HG03521 (cell line): ENCODE measurements at regions not wholly inside any gene's neighbourhood (a gene's known extent, or its start where the extent isn't known, plus 50 kb on each side); places are given as distances from the start of the nearest gene placed in this dataset.
A peak's percentile ranks its signal among the peaks of the same experiment; 100 is the strongest.
"Not testable (repeated sequence)": the region's sequence is repeated elsewhere in the genome, so short reads cannot be mapped to it uniquely, and the experiment has no call there.

ENCODE experiments used
- ATAC-seq: cut with Tn5 transposase; IDR thresholded peaks from one replicate; pipeline ENCODE4 v1.9.1; 2021; ENCODE audit warnings: mild to moderate bottlenecking, moderate library complexity; ENCODE audit not compliant: unreplicated experiment

DNA sequence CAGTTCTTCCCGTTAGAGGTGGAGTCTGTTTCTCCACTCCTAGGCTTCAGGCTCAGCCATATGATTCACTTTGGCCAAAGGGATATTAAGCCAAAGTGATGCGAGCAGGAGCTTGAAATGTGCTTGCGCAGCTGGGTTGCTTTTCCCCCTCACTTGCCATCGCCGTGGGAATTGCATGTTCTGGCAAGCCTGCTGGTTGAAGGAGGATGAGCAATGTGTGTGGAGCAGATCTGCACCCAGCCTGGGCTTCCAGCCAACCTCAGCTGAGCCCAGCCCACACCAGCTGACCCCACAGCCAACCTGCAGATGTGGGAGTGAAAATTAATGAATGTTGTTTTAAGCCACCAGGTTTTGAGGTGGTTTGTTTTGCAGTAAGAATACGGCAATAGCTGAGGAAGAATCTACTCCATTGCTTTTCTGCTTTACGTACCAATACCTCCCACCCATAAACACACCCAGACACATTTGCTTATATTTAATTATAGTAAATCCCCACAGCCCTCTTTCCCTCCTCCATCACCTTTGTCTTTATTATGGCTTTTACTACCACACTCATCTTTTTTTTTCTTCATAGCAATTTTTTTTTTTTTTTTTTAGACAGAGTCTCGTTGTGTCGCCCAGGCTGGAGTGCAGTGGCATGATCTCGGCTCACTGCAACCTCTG is 132.8 kb upstream of the FUNDC1 start:
- ATAC-seq, result no peak

DNA sequence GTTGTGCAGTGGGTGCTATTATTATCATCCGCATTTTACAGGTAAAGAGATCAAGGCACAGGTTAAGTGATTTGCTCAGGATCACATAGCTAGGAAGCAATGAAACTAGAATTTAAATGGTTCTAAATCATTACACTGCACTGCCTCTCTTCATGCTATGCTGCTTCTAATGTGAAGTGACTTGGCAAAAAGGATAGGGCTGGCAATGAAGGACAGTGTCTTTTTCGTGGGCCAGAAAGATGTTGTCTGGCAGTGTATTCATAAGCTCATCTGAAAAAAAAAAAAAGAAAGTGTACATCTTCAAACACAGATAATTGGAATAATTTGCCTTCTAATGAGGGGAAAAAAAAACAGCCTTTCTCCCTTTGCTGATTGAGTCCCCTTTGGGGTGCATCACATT is 132.2 kb upstream of the FUNDC1 start:
- no peak for ATAC-seq

DNA sequence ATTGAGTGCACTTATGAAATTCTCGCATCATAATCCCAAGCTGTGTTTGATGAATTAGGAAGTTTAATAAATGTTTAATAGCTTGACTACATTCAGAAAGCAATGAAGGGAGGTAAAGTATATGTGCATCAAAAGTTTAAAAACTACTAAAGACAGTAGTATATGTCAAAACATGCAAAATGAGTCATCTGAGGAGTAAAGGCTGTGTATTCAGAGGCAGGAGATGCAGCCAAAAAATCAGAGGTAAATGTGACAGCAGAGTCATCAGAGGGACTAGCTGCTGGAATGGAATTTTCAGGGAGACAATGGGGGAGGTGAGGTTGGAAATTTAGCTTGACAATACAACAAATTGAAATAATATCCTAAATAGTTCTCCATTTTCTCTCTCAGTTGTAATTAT is 127.0 kb upstream of the FUNDC1 start:
- no peak for ATAC-seq

DNA sequence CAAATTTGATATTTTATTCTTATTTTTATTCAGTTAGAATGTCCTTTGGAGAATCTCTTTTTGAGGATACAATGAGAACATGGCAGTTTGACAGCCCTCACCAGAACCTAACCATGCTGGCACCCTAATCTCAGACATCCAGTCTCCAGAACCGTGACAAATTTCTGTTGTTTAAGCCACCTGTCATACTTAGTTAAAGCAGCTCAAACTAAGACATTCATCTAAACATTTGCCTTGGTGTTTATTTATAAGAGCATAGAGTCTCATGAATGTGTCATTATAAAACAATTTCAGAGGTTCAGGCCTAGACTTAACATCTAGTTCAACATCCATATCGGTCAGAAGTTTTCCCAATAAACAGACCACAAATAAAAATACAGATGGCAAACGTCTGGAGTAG is 125.1 kb upstream of the FUNDC1 start:
- ATAC-seq, result no peak

DNA sequence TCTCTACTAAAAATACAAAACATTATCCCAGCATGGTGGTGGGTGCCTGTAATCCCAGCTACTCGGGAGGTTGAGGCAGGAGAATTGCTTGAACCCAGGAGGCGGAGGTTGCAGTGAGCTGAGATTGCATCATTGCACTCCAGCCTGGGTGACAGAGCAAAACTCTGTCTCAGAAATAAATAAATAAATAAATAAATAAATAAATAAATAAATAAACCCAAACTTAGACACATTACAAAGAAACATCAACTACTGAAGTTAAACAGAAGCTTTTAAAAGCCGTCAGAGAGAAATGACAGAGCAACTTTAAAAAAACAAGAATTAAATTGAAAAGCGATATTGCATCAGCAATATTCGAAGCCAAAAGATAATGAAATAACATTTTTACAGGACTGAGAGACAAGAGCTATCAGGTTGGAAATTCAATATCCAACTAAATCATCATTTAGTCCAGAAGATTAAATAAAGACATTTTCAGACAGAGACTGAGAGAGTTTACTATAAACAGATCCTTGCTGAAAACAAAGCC is 115.1 kb upstream of the FUNDC1 start:
- not testable (repeated sequence) for ATAC-seq

DNA sequence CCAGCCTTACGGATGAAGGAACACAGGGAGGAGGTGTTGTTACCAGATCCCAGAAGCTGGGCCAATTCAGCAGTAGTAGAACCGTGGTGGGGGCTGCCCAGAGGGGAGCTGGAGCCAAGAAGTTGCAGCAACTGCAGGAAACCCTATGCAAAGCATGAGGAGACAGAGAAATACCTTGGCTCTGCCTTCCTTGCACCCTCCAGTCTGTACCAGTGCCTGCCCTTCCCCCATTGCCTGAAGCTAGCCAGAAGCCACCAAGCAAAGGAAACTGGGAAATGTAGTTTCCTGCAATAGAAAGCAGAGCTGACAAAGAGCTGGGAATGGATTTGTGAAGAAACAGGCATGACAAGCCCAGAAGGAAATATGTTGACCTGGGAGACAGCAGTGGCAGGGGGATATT is 108.7 kb upstream of the FUNDC1 start:
- no peak for ATAC-seq

DNA sequence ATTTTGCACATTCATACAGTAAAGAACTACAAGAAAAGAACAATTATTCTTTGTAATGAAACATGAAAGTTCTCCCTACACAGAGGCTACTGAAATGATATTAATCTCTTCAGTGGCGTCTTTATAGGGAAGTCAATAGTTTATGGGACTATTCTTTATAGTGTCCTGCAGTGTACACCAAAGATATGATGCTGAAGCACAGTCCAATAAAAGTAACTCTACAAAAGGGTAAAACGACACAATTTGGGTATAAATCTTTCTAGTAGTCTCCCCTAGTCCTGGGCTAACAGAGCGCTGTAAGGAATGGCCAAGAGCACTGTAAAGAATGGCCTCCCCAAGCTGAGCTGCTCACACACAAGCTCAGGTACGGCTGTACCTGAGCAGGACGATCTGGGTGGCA is 101.1 kb upstream of the FUNDC1 start:
- no peak for ATAC-seq

DNA sequence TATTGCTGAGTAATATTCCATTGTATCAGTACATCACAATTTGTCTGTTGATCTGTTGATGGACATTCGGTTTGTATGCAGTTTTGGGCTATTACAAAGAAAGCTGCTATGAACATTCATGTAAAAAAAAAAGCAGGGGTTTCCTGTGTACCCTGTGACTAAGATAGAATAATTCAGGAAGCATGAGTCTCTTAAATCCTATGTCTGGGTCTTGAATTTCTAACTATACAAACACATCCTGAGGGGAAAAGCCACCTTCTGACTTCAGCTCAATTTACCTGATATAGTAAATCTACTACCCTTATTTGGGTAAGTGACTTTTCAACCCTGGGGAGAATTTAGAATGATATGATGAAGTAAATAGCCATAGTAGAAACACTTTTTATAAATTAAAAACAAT is 94.6 kb upstream of the FUNDC1 start:
- no peak for ATAC-seq

DNA sequence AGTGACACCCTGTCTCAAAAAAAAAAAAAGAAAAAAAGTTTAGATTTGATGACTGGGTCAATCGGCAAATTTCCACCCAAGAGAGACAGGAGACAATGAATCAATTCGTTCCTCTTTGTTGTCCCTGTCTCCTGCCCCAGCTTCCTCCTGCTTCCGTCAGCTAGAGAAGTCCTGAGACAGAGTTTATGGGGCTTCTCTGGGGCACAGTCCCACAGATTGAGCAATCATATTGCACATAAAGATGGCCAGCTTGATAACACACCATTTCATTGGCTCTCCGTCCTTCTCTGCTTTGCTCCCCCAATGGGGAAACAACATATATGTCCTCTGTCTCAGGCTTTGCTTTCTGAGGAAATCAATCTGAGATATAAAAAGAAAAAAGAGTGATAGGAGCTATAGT is 78.4 kb upstream of the FUNDC1 start:
- ATAC-seq, result no peak

DNA sequence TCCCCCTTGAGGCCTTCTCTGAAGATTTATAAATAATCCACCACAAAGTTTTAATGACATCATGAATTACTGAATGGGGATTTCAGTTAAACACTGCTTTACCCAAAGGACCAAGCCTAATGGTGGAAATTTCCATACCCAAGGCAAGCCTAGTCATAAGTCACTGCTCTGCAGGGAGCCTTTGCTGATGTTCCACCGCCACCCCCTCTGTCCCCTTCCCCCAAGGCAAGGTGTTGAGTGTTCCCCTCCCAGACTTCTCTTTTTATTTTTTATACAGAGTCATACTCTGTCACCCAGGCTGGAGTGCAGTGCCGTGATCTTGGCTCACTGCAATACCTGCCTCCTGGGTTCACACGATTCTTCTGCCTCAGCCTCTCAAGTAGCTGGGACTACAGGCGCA is 76.4 kb upstream of the FUNDC1 start:
- ATAC-seq, result no peak

DNA sequence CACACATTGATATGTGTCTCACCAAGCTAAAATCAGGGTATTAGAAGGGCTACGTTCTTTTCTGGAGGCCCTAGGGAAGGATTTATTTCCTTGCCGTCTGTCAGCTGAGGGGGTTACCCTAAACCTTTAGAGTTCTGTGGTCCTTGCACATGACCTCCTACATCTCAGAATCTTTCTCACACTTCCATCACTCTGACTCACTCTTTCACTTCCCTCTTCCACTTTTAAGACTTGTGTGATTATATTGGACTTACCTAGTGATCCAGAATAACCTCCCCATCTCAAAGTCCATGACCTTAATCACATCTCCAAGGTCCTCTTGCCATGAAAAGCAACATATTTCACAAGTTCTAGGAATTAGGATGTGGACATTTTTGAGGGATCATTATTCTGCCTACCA is 53.6 kb upstream of the FUNDC1 start:
- ATAC-seq, result peak; percentile 86
